Immature natural killer cell (primary cell): ENCODE measurements at regions not wholly inside any gene's neighbourhood (a gene's known extent, or its start where the extent isn't known, plus 50 kb on each side); places are given as distances from the start of the nearest gene placed in this dataset.

Experiments
- DNase-seq, 3 donors: peaks; one replicate each; pipeline ENCODE4 v3.0.0; 2022; ENCODE audit warnings: mixed read lengths in 1 of 3
- H3K27ac Mint-ChIP-seq, 6 donors: one replicate each; pipeline ENCODE4 v1.8.0; 2020; ENCODE audit warnings: mixed read lengths in 6 of 6, mild to moderate bottlenecking in 5 of 6, inconsistent platforms in 4 of 6, moderate library complexity in 3 of 6
- H3K27me3 Mint-ChIP-seq, 3 donors: one replicate each; pipeline ENCODE4 v1.8.0; 2020 to 2021; ENCODE audit warnings: low read depth in 3 of 3, mild to moderate bottlenecking in 3 of 3, mixed read lengths in 3 of 3, moderate library complexity in 3 of 3, inconsistent platforms in 1 of 3
- H3K36me3 Mint-ChIP-seq, 3 donors: one replicate each; pipeline ENCODE4 v1.8.0; 2020; ENCODE audit warnings: mixed read lengths in 3 of 3, inconsistent platforms in 2 of 3, mild to moderate bottlenecking in 2 of 3
- H3K4me1 Mint-ChIP-seq, 2 donors: one replicate each; pipeline ENCODE4 v1.8.0; 2020; ENCODE audit warnings: inconsistent platforms in 2 of 2, mild to moderate bottlenecking in 2 of 2, mixed read lengths in 2 of 2, moderate library complexity in 1 of 2
- H3K4me3 Mint-ChIP-seq, 5 donors: one replicate each; pipeline ENCODE4 v1.8.0; 2020; ENCODE audit warnings: mild to moderate bottlenecking in 5 of 5, mixed read lengths in 5 of 5, inconsistent platforms in 3 of 5, moderate library complexity in 3 of 5
- H3K9me3 Mint-ChIP-seq, 6 donors: one replicate each; pipeline ENCODE4 v1.8.0; 2020; ENCODE audit warnings: mild to moderate bottlenecking in 6 of 6, mixed read lengths in 6 of 6, inconsistent platforms in 4 of 6, moderate library complexity in 3 of 6

DNA sequence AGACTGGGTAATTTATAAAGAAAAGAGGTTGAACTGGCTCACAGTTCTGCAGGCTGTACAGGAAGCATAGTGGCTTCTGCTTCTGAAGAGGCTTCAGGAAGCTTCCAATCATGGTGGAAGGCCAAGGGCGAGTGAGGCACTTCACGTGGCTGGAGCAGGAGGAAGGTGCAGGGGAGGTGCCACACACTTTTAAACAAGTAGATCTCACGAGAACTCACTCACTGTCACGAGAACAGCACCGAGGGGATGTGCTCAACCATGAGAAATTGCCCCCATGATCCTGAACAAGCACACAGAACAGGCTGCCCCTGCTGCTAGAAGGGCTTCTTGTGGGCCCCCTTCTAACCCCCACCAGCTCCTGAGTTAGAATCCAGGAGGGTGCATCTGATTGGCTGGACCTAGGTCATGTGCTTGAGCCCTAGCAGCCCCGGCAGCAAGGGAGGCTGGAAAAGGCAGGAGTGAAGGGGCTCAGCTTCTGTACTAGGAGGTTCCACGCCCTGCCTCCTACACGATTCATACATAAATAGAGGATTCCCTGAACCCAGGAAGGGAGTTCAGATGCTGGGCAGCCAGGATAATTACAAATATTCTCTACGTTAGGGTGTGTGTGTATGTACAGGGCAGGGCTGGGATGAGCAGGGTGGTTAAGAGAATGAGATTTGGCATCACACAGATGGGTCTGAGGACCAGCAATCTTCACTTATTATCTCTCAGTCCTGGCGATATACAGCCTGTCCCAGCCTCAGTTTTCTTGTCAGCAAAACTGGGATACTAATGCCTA, 72.8 kb upstream of the ATP5PO start:
- Mint-ChIP-seq H3K36me3 (peaks cover 0 to 7% (median 0%) of the 10 kb centered on the region in 3 donors), H3K27me3 (peaks cover 2 to 10% (median 3%) of the 10 kb centered on the region in 3 donors), H3K4me3 (no peak overlapping the region), H3K27ac (peak overlapping the region in 2 of 6 donors; percentile 26 to 52), H3K9me3 (no peaks in the 10 kb centered on the region), H3K4me1 (peaks cover 26 to 27% of the 10 kb centered on the region in 2 donors)
- no peak for DNase-seq

DNA sequence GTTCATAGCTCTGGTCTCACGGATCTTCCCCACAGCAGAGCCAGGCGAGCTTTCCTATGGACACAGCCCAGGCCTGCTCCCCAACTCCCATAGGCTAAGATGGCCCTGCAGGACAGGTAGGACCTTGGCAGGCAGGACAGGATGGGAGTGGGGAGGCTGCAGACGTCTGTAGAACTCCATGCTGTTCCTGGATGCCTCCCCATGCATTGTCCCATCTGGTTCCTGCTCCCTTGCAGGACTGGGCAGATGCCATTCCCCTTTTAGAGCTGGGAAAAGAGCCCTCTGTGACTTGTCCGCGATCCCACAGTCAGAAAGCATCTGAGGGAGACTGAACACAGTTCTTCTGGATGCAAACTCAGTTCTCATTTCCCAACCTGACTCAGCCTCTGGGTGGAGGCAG, 71.9 kb upstream of the ATP5PO start:
- Mint-ChIP-seq H3K27me3 (peaks cover 2 to 14% (median 3%) of the 10 kb centered on the region in 3 donors), H3K27ac (no peak overlapping the region), H3K4me3 (no peak overlapping the region), H3K36me3 (peaks cover 0 to 7% (median 0%) of the 10 kb centered on the region in 3 donors), H3K9me3 (no peaks in the 10 kb centered on the region), H3K4me1 (peaks cover 23 to 25% of the 10 kb centered on the region in 2 donors)
- no peak for DNase-seq

GRCh38 chr21:33985117-33986050, 69.8 kb upstream of the ATP5PO start:
- Mint-ChIP-seq H3K27me3 (peaks cover 2 to 14% (median 3%) of the 10 kb centered on the region in 3 donors), H3K27ac (peak overlapping the region; percentile 55 to 88 (median 74)), H3K4me1 (peaks cover 21 to 25% of the 10 kb centered on the region in 2 donors), H3K4me3 (peak overlapping the region in 1 of 5 donors; percentile 58), H3K36me3 (peaks cover 0 to 3% (median 0%) of the 10 kb centered on the region in 3 donors), H3K9me3 (no peaks in the 10 kb centered on the region)
- no peak for DNase-seq

DNA sequence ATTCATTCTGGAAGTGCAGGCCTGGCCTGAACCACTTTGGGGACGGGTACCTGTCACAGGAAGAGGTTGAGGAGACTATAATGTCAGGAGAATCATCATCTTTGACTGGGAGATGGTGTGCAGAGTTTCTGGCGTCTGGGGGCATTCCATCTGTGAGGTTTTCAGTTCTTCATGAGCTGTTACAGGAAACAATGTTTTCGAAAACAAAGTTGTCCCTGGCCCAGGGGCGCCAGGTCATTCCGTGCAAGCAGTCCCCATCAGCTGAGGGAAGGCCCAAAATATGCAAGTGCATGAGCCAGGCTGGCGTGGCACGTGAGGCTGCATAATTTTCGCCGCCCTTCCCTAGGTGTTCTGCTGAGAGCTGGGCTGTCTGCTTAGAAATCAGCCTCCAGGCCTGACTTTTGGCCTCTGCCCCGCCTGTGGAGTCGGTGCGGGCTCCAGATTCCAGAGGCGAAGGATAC, 68.4 kb upstream of the ATP5PO start:
- H3K4me1 Mint-ChIP-seq: peaks cover 23 to 28% of the 10 kb centered on the region in 2 donors
- H3K27ac Mint-ChIP-seq: peak overlapping the region in 1 of 6 donors; percentile 82

GRCh38 chr21:33981391-33982101, 65.9 kb upstream of the ATP5PO start:
- Mint-ChIP-seq H3K27ac (no peak overlapping the region), H3K36me3 (no peaks in the 10 kb centered on the region), H3K4me1 (peaks cover 43 to 48% of the 10 kb centered on the region in 2 donors)

More for the DNA sequence above, 68.4 kb upstream of the ATP5PO start:
- no peaks in the 10 kb centered on the region for H3K9me3 Mint-ChIP-seq
- H3K27me3 Mint-ChIP-seq: peaks cover 2 to 14% (median 3%) of the 10 kb centered on the region in 3 donors
- DNase-seq: no peak
- H3K4me3 Mint-ChIP-seq: no peak overlapping the region
- H3K36me3 Mint-ChIP-seq: peaks cover 0 to 3% (median 0%) of the 10 kb centered on the region in 3 donors

DNA sequence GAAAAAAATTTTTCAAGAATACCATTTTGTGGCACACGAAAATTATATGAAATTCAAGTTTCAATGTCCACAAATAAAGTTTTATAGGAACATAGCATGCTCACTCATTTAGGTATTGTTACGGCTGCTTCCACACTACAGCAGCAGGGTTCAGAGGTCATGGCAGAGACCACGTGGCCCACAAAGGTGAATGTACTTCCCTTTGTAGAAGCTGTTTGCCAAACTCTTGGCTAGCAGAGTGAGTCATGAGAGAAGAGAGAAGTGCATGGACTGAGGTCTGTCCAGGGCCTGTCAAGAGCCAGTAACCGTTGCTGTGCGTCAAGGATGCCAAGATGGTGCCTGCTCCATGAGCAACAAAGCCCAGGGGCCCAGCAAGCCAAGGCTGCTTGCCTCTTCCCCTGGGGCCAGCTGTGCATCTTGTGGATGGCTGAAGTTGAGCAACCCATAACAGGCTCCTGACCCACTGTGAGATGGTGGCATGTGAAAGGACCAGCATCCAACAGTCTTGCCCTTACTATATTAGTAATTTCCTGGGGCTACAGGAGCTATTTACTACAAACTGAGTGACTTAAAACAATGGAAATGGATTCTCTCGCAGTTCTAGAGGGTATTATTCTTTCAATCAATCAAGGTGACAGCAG, 64.8 kb upstream of the ATP5PO start:
- H3K4me1 Mint-ChIP-seq: peaks cover 46 to 51% of the 10 kb centered on the region in 2 donors
- peak overlapping the region in 2 of 6 donors; percentile 17 to 61 for H3K27ac Mint-ChIP-seq

More at GRCh38 chr21:33981391-33982101, 65.9 kb upstream of the ATP5PO start:
- no peak for DNase-seq
- Mint-ChIP-seq H3K27me3 (peaks cover 2 to 15% (median 4%) of the 10 kb centered on the region in 3 donors), H3K4me3 (no peak overlapping the region), H3K9me3 (no peaks in the 10 kb centered on the region)

DNA sequence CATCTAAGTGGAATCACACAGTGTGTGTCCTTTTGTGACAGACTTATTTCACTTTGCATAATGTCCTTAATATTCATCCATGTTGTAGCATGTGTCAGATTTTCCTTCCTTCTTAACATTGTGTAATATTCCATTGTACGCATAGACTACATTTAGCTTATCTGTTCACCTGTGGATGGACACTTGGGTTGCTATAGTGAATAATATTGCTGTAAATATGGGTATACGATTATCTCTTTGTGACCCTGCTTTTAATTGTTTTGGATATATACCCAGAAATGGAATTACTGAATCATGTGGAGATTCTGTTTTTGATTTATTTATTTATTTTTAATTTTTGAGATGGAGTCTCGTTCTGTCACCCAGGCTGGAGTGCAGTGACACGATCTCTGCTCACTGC, 63.0 kb upstream of the ATP5PO start:
- Mint-ChIP-seq H3K4me1 (peaks cover 49 to 56% of the 10 kb centered on the region in 2 donors), H3K27ac (peak overlapping the region; percentile 37 to 98 (median 83)), H3K9me3 (no peaks in the 10 kb centered on the region)

More for the DNA sequence above, 64.8 kb upstream of the ATP5PO start:
- no peak for DNase-seq
- Mint-ChIP-seq H3K27me3 (peaks cover 4 to 14% (median 9%) of the 10 kb centered on the region in 3 donors), H3K9me3 (no peaks in the 10 kb centered on the region), H3K36me3 (no peaks in the 10 kb centered on the region), H3K4me3 (no peak overlapping the region)

GRCh38 chr21:33977721-33978369, 62.2 kb upstream of the ATP5PO start:
- H3K9me3 Mint-ChIP-seq: no peaks in the 10 kb centered on the region
- H3K4me1 Mint-ChIP-seq: peaks cover 49 to 56% of the 10 kb centered on the region in 2 donors

More for the DNA sequence above, 63.0 kb upstream of the ATP5PO start:
- H3K4me3 Mint-ChIP-seq: peak overlapping the region in 2 of 5 donors; percentile 24 to 50
- no peak for DNase-seq
- H3K36me3 Mint-ChIP-seq: peaks cover 0 to 3% (median 0%) of the 10 kb centered on the region in 3 donors
- H3K27me3 Mint-ChIP-seq: peaks cover 4 to 11% (median 9%) of the 10 kb centered on the region in 3 donors

DNA sequence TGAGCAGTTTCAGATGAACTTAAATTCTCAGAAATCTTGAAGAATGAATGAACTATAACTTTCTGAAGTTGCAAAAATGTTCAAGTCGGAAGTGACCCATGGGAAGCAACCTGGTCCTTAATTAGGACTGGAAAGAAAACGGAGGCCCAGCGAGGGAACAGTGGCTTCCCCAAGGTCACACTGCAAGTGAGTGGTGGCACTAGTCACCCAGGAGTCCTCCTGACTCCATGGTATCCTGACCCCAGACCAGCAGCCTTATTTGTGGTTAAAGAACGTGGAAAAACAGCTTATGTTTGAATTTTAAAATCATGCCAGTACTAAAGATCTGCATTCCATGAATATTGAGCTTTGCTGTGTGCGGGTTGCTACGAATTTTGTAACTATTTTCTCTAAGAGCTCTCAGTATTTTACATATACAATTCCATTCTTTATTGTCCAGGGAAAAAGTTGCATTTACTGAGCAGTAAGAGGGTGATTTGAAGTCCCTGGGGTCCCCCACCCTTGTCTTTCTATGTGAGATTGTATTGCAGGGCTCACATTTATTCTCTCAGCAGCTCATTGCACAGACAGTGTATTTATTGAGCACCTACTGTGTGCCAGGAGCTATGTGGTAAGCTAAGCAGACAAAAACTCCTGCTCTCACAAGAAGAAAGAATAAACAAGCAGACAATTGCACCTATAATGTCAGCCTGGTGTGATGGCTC, 61.6 kb upstream of the ATP5PO start:
- peak overlapping the region; percentile 31 to 83 (median 74) for H3K4me3 Mint-ChIP-seq
- H3K27me3 Mint-ChIP-seq: peaks cover 3 to 11% (median 7%) of the 10 kb centered on the region in 3 donors
- peaks cover 51 to 56% of the 10 kb centered on the region in 2 donors for H3K4me1 Mint-ChIP-seq
- peak overlapping the region; percentile 93 to 99 (median 98) for H3K27ac Mint-ChIP-seq
- peaks cover 0 to 3% (median 0%) of the 10 kb centered on the region in 3 donors for H3K36me3 Mint-ChIP-seq
- DNase-seq: no peak
- H3K9me3 Mint-ChIP-seq: no peaks in the 10 kb centered on the region

More at GRCh38 chr21:33977721-33978369, 62.2 kb upstream of the ATP5PO start:
- DNase-seq: no peak
- Mint-ChIP-seq H3K27ac (peak overlapping the region; percentile 8 to 99 (median 98)), H3K4me3 (peak overlapping the region; percentile 6 to 74 (median 48)), H3K27me3 (peaks cover 3 to 11% (median 4%) of the 10 kb centered on the region in 3 donors), H3K36me3 (peaks cover 0 to 3% (median 0%) of the 10 kb centered on the region in 3 donors)

GRCh38 chr21:33976082-33977016, 60.7 kb upstream of the ATP5PO start:
- Mint-ChIP-seq H3K9me3 (no peaks in the 10 kb centered on the region), H3K4me3 (peak overlapping the region; percentile 72 to 83 (median 75)), H3K27me3 (peaks cover 5 to 11% (median 7%) of the 10 kb centered on the region in 3 donors), H3K27ac (peak overlapping the region; percentile 93 to 99 (median 98)), H3K36me3 (peaks cover 0 to 3% (median 0%) of the 10 kb centered on the region in 3 donors), H3K4me1 (peaks cover 53 to 63% of the 10 kb centered on the region in 2 donors)
- DNase-seq: peak in 1 of 3 donors; percentile 28
